Keratinocyte (primary cell): ENCODE measurements at regions not wholly inside any gene's neighbourhood (a gene's known extent, or its start where the extent isn't known, plus 50 kb on each side); places are given as distances from the start of the nearest gene placed in this dataset.

Experiments used
- DNase-seq: peaks from one replicate; pipeline ENCODE4 v3.0.0-alpha.2; 2011; ENCODE audit warnings: low read depth, missing footprints, low spot score
- FAIRE-seq: peaks from 2 replicates; lab custom pipeline; 2011; peaks lifted over from hg19 to GRCh38; lab: Jason Lieb, UNC
- H2AFZ ChIP-seq: 2 replicates; pipeline ENCODE4 v1.6.0; 2012; ENCODE audit warnings: low read length, control low read depth, inconsistent platforms; ENCODE audit not compliant: control insufficient read depth
- H3K27ac ChIP-seq: 2 replicates; pipeline ENCODE4 v1.5.1; 2011; ENCODE audit warnings: low read length; ENCODE audit not compliant: control insufficient read depth, insufficient read depth
- H3K27me3 ChIP-seq: 3 replicates; pipeline ENCODE4 v1.6.0; 2011; ENCODE audit warnings: low read length; ENCODE audit not compliant: control insufficient read depth, insufficient read depth; ENCODE audit errors: extremely low read depth
- H3K36me3 ChIP-seq, 2 experiments: 2 replicates in 1 of 2; 3 replicates in 1 of 2; pipeline ENCODE4 v1.5.1; 2011; ENCODE audit warnings: low read length in 2 of 2, mild to moderate bottlenecking in 1 of 2; ENCODE audit not compliant: control insufficient read depth in 2 of 2, insufficient read depth in 2 of 2; ENCODE audit errors: extremely low read depth in 1 of 2
- H3K4me1 ChIP-seq: 3 replicates; pipeline ENCODE4 v1.5.1; 2011; ENCODE audit warnings: low read length; ENCODE audit not compliant: control insufficient read depth, insufficient read depth; ENCODE audit errors: extremely low read depth
- H3K4me2 ChIP-seq: 3 replicates; pipeline ENCODE4 v1.6.0; 2011; ENCODE audit warnings: low read depth, low read length; ENCODE audit not compliant: control insufficient read depth, insufficient read depth; ENCODE audit errors: extremely low read depth
- H3K4me3 ChIP-seq, 3 experiments: fragments of 200-600 bp in 1 of 3; sonication (generic) in 1 of 3; 2 replicates in 2 of 3; 3 replicates in 1 of 3; pipeline ENCODE4 v1.5.1; 2011 to 2016; ENCODE audit warnings: low read length in 3 of 3, mild to moderate bottlenecking in 3 of 3, control low read depth in 2 of 3, inconsistent platforms in 1 of 3, low read depth in 1 of 3, mixed read lengths in 1 of 3, mixed run types in 1 of 3, moderate library complexity in 1 of 3; ENCODE audit not compliant: control insufficient read depth in 2 of 3, insufficient read depth in 2 of 3; ENCODE audit errors: extremely low read depth in 1 of 3
- H3K79me2 ChIP-seq: 2 replicates; pipeline ENCODE4 v1.6.0; 2012; ENCODE audit warnings: low read length; ENCODE audit not compliant: control insufficient read depth, insufficient read depth
- H3K9ac ChIP-seq: 3 replicates; pipeline ENCODE4 v1.6.0; 2011; ENCODE audit warnings: low read length; ENCODE audit not compliant: control insufficient read depth, insufficient read depth; ENCODE audit errors: extremely low read depth
- H3K9me1 ChIP-seq: 3 replicates; pipeline ENCODE4 v1.6.0; 2011; ENCODE audit warnings: low read length; ENCODE audit not compliant: control insufficient read depth, insufficient read depth; ENCODE audit errors: extremely low read depth
- H3K9me3 ChIP-seq: 2 replicates; pipeline ENCODE4 v1.5.1; 2012; ENCODE audit warnings: low read depth, low read length; ENCODE audit not compliant: control insufficient read depth
- H4K20me1 ChIP-seq: 3 replicates; pipeline ENCODE4 v1.6.0; 2011; ENCODE audit warnings: low read length; ENCODE audit not compliant: control insufficient read depth, insufficient read depth; ENCODE audit errors: extremely low read depth
- CTCF ChIP-seq, 3 experiments: IDR thresholded peaks in 1 of 3; conservative IDR thresholded peaks in 1 of 3; optimal IDR thresholded peaks in 1 of 3; 2 replicates in 2 of 3; 3 replicates in 1 of 3; pipeline versions ENCODE3 to v1.5.1; 2011; ENCODE audit warnings: low read length in 3 of 3, mild to moderate bottlenecking in 3 of 3, moderate library complexity in 2 of 3, control low read depth in 1 of 3, inconsistent platforms in 1 of 3; ENCODE audit not compliant: insufficient read depth in 2 of 3; ENCODE audit errors: extremely low read depth in 1 of 3
- EZH2 ChIP-seq: IDR thresholded peaks from one replicate; pipeline ENCODE4 v1.6.1; 2012; ENCODE audit warnings: inconsistent platforms, mild to moderate bottlenecking, low read length, moderate library complexity
- dilution Hi-C: fragments of 300-500 bp; cut with MboI; formaldehyde crosslinking; loops from one replicate; pipeline ENCODE4 v1.7.0; 2020; ENCODE audit warnings: low sequenced_read_pairs; ENCODE audit not compliant: extremely low pct_ligation_motif_present

DNA sequence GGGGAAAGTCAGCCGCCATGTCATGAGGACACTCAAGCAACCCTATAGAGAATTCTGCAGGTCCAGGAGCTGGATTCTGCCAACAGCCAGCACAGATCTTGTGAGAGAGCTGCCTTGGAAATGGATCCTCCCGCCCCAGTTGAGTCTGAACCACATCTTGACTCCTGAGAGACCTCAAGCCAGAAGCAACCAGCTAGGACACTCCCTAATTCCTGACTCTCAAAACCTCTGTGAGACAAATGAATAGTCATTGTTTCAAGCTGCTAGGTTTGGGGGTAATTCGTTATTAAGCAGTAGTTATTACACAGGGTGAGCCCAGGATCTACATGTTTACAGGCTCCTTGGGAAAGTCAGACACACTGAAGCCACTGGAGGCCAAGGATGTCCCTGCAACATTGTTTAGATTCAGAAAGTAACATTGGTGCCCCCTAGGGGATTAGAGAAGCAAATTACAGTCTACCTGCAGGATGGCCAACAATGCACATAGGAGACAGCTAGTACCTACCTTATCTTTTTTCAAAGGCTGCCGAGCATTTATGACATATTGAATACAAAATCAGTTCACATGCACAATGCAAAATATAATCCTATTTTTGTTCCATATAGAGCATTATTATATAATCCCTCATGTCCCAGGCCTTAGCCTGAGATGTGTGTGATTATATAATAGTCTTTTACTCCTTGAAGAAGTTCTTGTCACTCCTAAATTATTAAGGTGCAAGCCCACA is 57.9 kb upstream of the FICD start:
- no peak overlapping the region for H3K27ac ChIP-seq
- no peaks in the 10 kb centered on the region for H3K9me3 ChIP-seq
- no peaks in the 10 kb centered on the region for H3K4me1 ChIP-seq
- no peak overlapping the region for H3K4me3 ChIP-seq
- no peaks in the 10 kb centered on the region for H3K79me2 ChIP-seq
- no peaks in the 10 kb centered on the region for H3K9me1 ChIP-seq
- peaks cover 3% of the 10 kb centered on the region for H4K20me1 ChIP-seq
- no peak for TF ChIP-seq EZH2
- peak; percentile 61 to 74 (median 69) for TF ChIP-seq CTCF (optimal IDR thresholded peaks at IDR 0.05 in 1 of 3, IDR thresholded peaks at IDR 0.05 in 1 of 3, conservative IDR thresholded peaks at IDR 0.05 in 1 of 3; ENCODE audit: extremely low read depth in 1 of 3, insufficient read depth in 2 of 3, low read length in 3 of 3)
- no peak overlapping the region for H3K4me2 ChIP-seq
- FAIRE-seq (peak; percentile 69), DNase-seq (no peak)
- dilution Hi-C loops = no loop called here
- H3K36me3 ChIP-seq = no peaks in the 10 kb centered on the region
- no peak overlapping the region for H2AFZ ChIP-seq
- H3K27me3 ChIP-seq = no peaks in the 10 kb centered on the region
- no peak overlapping the region for H3K9ac ChIP-seq

GRCh38 chr12:108455706-108456105 is 59.4 kb upstream of the FICD start:
- peaks cover 3% of the 10 kb centered on the region for H4K20me1 ChIP-seq
- H3K4me2 ChIP-seq = no peak overlapping the region
- H3K27ac ChIP-seq = no peak overlapping the region
- DNase-seq = no peak
- H3K27me3 ChIP-seq = no peaks in the 10 kb centered on the region
- H3K79me2 ChIP-seq = no peaks in the 10 kb centered on the region
- no peak for FAIRE-seq
- no peak for TF ChIP-seq CTCF (optimal IDR thresholded peaks at IDR 0.05 in 1 of 3, IDR thresholded peaks at IDR 0.05 in 1 of 3, conservative IDR thresholded peaks at IDR 0.05 in 1 of 3; ENCODE audit: extremely low read depth in 1 of 3, insufficient read depth in 2 of 3, low read length in 3 of 3)
- TF ChIP-seq EZH2 = no peak
- dilution Hi-C loops = no loop called here
- H3K4me3 ChIP-seq = no peak overlapping the region
- no peaks in the 10 kb centered on the region for H3K9me1 ChIP-seq
- no peaks in the 10 kb centered on the region for H3K4me1 ChIP-seq
- no peak overlapping the region for H3K9ac ChIP-seq
- H3K9me3 ChIP-seq = no peaks in the 10 kb centered on the region
- no peaks in the 10 kb centered on the region for H3K36me3 ChIP-seq
- no peak overlapping the region for H2AFZ ChIP-seq
